ENCODE measurements at regions not wholly inside any gene's neighbourhood (a gene's known extent, or its start where the extent isn't known, plus 50 kb on each side); places are given as distances from the start of the nearest gene placed in this dataset.

DNA sequence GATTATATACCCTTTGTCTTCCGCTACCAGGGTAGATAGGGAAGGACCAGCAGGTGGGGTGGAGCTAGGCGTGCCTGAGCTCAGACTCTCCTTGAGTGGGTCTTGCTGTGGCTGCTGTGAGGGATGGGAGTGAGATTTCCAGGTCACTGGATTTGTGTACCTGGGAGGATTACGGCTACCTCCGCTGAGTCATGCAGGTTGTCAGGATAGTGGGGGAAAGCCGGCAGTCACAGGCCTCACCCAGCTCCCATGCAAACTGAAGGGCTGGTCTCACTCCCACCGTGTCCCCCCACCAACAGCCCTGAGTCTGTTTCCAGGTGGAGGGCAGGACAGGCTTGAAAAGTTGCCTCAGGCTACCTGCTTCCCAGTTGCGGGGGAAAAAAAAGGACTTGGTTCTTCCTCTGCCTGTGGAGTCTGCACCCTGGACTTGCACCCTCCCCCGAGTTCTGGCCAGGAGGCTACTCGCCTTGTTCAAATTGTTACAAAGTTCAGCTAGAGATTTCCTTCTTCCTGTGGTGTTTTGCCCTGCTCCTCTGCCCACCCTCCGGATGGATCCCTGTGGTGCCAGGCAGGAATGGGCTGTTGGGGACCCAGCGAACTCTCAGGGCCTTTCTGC, 268.3 kb downstream of the VAPA start:
- no peaks in the 10 kb centered on the region for H3K36me3 Mint-ChIP-seq (ENCODE audit: unreplicated experiment)
- no peak overlapping the region for H3K27ac Mint-ChIP-seq (ENCODE audit: unreplicated experiment)
- H3K4me1 Mint-ChIP-seq (ENCODE audit: low read depth, unreplicated experiment): no peaks in the 10 kb centered on the region
- DNase-seq: no peak
- H3K27me3 Mint-ChIP-seq (ENCODE audit: unreplicated experiment): peaks cover 2% of the 10 kb centered on the region
- TF ChIP-seq, protein P1, sequence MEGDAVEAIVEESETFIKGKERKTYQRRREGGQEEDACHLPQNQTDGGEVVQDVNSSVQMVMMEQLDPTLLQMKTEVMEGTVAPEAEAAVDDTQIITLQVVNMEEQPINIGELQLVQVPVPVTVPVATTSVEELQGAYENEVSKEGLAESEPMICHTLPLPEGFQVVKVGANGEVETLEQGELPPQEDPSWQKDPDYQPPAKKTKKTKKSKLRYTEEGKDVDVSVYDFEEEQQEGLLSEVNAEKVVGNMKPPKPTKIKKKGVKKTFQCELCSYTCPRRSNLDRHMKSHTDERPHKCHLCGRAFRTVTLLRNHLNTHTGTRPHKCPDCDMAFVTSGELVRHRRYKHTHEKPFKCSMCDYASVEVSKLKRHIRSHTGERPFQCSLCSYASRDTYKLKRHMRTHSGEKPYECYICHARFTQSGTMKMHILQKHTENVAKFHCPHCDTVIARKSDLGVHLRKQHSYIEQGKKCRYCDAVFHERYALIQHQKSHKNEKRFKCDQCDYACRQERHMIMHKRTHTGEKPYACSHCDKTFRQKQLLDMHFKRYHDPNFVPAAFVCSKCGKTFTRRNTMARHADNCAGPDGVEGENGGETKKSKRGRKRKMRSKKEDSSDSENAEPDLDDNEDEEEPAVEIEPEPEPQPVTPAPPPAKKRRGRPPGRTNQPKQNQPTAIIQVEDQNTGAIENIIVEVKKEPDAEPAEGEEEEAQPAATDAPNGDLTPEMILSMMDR (IDR thresholded peaks at IDR 0.05; ENCODE audit: partially characterized antibody, unreplicated experiment): no peak
- H3K4me3 Mint-ChIP-seq (ENCODE audit: unreplicated experiment): no peak overlapping the region
- peaks cover 2% of the 10 kb centered on the region for H3K9me3 Mint-ChIP-seq (ENCODE audit: unreplicated experiment)

DNA sequence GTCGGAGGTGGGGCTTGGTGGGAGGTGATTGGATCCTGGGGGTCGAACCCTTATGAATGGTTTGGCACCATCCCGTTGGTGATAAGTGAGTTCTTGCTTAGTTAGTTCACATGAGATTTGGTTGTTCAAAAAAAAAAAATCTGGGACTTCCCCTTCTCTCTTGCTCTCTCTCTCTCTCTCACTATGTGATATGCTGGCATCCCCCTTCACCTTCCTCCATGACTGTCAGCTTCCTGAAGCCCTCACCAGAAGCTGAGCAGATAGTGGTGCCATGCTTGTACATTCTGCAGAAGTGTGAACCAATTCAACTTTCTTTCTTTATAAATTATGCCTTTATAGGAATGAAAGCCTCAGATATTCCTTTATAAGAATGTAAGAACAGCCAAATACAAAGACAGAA, 269.7 kb upstream of the APCDD1 start:
- H3K36me3 Mint-ChIP-seq (ENCODE audit: unreplicated experiment): no peaks in the 10 kb centered on the region
- peaks cover 2% of the 10 kb centered on the region for H3K9me3 Mint-ChIP-seq (ENCODE audit: unreplicated experiment)
- DNase-seq: no peak
- H3K27ac Mint-ChIP-seq (ENCODE audit: unreplicated experiment): no peak overlapping the region
- TF ChIP-seq, protein P1 (IDR thresholded peaks at IDR 0.05; ENCODE audit: partially characterized antibody, unreplicated experiment): no peak
- peaks cover 2% of the 10 kb centered on the region for H3K27me3 Mint-ChIP-seq (ENCODE audit: unreplicated experiment)
- no peak overlapping the region for H3K4me3 Mint-ChIP-seq (ENCODE audit: unreplicated experiment)
- H3K4me1 Mint-ChIP-seq (ENCODE audit: low read depth, unreplicated experiment): peaks cover 4% of the 10 kb centered on the region

DNA sequence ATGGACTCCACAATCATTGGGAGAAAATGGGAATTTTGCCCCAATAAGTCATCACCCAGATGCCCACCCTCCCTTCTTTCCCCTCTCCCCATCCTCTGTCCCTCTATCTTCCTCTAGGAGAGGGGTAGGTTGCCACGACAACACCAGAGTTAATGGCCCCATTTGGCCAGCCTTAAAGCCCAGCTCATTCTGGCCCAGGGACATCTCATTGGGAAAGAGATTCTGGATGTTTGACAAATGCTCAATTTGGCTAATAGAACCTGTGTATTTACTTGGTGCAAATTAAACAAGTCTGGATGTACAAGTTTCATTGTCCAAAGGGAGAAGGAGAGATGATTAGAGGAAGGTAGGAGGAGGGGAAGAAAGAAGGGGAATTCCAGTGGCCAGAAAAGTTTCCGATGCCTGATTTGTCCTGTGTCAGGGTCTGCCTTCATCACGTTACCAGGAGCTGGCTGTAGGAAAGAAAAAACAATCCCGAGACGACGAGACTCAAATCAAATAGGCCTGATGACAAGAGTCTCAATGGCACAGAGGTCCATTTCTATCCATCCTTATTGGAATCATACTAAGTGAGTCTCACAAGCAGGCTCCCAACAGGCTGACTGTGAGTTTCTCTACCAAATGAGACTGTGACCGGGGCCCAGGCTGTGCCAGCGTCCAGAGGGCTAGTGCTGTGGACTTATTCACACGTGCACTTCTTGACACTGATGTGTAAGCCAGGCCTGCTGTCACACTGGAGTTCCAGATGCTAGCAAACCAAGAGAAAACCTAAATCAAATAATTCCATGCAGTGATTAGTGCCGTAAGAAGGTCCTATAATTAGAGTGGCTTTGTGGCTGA, 265.2 kb upstream of the APCDD1 start:
- Mint-ChIP-seq H3K27me3 (ENCODE audit: unreplicated experiment) (peaks cover 2% of the 10 kb centered on the region), H3K9me3 (ENCODE audit: unreplicated experiment) (peaks cover 2% of the 10 kb centered on the region), H3K27ac (ENCODE audit: unreplicated experiment) (no peak overlapping the region), H3K4me3 (ENCODE audit: unreplicated experiment) (no peak overlapping the region), H3K36me3 (ENCODE audit: unreplicated experiment) (no peaks in the 10 kb centered on the region), H3K4me1 (ENCODE audit: low read depth, unreplicated experiment) (peaks cover 4% of the 10 kb centered on the region)
- TF ChIP-seq, protein P1 (IDR thresholded peaks at IDR 0.05; ENCODE audit: partially characterized antibody, unreplicated experiment): no peak
- no peak for DNase-seq

DNA sequence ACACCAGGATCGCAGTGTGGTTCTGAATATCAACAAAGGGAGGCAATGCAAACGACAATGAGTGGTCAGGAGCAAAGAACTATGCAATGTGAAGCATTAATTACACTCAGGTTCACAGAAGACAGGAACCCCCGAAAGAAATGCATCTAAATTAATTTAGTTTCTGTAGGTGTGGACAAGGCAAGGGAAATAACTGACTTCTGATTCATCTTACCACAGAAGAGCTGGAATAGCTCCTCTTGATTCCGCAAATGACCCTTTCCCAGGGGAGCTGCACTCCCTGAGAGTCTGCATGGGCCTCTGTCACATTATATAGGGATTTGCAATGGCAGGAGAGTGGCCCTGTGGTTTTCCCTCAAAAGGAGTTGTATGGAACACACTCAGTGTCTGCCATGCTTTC, 263.9 kb upstream of the APCDD1 start:
- no peaks in the 10 kb centered on the region for H3K36me3 Mint-ChIP-seq (ENCODE audit: unreplicated experiment)
- peaks cover 7% of the 10 kb centered on the region for H3K4me1 Mint-ChIP-seq (ENCODE audit: low read depth, unreplicated experiment)

More for the DNA sequence above, 263.9 kb upstream of the APCDD1 start:
- H3K27me3 Mint-ChIP-seq (ENCODE audit: unreplicated experiment): peaks cover 2% of the 10 kb centered on the region
- H3K9me3 Mint-ChIP-seq (ENCODE audit: unreplicated experiment): peaks cover 2% of the 10 kb centered on the region
- TF ChIP-seq, protein P1 (IDR thresholded peaks at IDR 0.05; ENCODE audit: partially characterized antibody, unreplicated experiment): no peak
- no peak overlapping the region for H3K4me3 Mint-ChIP-seq (ENCODE audit: unreplicated experiment)
- DNase-seq: no peak
- no peak overlapping the region for H3K27ac Mint-ChIP-seq (ENCODE audit: unreplicated experiment)

All from glutamatergic neuron (in vitro differentiated cells).